Stimulated activated CD4-positive, alpha-beta T cell treated with anti-CD3 and anti-CD28 coated beads, Interleukin-4, amount 100 ng/mL, for 48 hours (primary cell): ENCODE measurements at regions not wholly inside any gene's neighbourhood (a gene's known extent, or its start where the extent isn't known, plus 50 kb on each side); places are given as distances from the start of the nearest gene placed in this dataset.

Experiments
- DNase-seq, 2 donors: peaks; one replicate each; pipeline ENCODE4 v3.0.0-alpha.2; 2020; ENCODE audit warnings: low read depth in 2 of 2

DNA sequence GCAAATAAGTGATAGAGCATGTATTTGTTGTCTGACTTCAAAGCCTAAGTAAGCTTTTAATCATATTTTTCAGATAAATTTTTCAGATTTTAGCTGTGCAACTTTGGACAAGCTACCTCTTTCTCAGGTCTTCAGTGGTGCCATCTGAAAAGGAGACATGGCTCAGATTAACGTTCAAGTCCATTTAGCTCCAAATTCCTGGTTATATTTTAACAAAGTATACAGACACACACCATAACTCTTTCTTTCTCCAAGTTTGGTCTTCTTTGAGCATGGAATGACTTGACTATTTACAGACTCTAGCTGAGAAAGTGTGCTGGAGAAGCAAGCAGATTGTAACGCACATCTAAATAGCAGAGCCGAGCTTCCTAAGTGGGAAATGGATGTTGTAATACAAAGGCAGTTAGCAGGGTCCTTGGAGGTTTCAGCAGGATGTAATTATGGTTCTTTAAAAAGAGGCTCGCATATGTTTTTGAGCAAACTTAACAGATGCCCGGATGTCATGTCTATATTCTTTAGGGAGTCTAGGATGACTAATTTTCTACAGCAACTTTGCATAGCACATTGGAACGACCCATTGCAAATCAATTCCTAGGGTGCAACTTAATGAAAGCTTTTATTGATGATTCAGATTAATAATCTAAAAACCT, 128.1 kb upstream of the E2F8 start:
- DNase-seq, result no peak

DNA sequence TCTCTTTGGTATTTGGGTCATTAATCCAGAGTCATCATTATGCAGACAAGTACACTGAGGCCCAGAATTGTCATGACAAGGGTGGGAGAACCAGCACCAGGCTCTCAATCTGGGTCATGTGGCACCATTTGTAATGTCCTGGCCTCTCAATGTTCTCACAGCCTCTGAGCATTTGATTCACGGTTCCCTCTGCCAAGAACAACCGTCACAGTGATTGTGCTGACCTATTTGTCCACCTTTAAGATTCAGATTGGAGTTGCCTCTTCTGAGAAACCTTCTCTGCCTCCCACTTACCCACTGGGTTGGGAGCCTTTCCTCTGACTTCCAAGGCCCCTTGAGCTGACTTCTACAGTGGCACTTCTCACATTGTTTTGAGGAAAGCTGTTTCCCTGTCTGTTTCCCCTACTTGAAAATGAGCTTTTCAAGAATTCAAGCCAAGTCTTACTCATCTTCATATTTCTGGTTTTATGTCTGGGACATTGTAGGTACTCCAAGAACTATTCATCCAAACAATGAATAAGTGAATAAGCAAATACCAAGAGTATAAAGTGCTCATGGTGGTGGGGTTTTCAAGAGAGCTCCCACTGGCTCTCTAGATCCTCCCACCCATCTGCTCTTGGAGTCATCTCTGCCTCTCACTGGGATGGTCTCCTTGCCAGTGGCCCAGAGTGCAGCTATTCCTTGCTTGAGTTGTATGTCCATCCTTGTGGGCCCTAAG, 126.4 kb upstream of the E2F8 start:
- no peak for DNase-seq

DNA sequence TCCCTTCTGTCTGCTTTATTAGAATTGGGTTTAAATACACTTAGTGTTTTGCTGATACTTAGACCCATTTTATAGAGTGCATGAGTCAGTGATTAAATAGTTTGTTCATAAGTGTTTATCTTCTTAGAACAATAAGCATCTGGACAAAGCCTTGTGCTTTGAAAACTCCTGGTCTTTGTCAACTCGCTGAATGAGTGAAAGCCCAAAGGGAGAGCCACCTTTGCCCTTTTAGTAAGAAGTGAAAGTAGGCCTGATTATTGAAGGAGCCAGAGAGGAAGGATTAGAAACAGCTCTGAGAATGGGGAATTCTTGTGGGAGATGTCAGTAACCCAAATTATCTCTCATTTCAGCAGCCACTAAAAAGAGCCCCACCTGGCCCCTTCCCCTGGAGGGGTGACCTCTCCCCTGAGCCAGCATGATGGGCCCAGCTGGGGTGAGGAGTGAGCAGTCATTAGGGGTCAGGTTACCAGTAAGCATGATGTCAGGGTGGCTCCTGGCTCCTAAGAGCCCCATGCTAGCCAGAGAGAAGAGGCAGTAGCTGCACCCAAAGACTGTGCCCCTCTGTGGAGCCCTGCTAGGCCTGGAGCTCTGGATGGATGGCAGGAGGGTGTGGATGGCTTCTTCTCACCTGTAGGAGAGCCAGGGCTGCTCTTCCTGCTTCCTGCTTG, 125.1 kb upstream of the E2F8 start:
- no peak for DNase-seq

DNA sequence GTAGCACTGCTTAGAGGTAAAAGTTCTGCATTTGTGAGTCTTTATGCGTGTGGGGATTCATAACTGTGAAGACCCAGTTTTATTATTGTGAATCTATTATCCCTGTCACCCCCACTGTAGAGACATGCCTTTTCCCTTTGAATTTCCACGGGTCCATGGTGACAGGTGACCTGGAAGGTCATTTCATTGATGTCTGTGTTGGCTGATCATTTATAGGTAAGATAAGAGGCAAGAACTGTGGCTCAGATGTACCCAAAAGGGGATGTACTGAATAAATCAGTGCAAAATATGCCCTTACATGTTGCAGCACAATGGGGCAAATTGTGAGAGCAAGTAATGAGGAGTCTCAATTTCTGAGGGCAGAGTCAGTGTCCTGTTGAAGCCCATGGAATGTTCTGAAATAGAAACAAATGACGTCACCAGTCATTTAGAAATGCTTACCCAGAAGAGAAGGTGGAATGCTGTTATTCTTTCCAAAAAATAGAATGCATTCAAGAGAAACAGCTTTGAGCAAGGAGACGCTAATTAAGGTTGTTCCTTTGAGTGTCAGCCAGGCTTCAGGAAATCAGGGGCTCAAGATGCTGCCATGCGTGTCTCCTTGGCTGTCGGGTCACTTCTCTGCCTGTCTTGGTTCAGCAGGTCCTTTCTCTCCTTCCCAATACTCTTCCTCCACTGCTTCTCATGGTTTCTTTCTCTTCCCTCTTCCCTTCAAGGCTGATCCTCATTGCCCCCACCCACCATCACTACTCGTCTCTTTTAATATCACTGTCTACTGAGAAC, 118.7 kb upstream of the E2F8 start:
- no peak for DNase-seq

DNA sequence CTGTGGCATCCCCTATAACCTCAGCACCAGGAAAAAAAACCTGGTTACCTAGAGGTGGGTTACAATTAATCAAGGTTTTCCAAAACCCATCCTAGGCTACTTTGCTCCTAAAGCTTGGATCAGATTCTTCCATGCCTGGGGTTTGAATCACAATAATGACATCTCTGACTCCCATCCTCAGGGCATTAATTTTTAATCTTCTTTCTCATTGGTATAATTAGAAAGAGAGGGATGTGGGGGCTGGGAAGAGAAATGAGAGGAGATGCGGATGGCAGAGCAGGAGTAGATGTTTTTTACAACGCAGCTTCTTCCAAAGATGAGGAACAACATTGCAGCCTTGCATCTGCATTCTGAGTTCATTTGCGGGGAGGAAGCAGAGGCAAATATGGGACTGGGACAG, 117.2 kb upstream of the E2F8 start:
- DNase-seq, result no peak

DNA sequence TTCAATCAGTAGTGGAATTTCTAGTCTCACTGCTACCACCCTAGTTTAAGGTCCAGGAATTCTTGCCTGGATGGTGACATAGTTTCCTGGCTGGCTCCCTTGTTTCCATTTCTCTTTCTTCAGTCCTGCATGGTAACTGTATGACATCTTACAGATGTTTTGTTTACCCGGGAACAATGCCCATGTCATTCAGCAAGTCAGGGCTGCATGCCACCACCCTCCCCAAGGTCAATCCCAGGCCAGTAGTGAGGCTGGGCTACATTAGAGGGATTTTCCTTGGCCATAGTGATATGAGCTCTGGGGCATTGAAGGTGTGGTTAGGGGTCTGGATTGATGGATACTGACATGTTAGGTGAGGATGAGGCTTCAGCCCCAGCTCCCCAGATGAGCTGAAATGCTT, 114.9 kb upstream of the E2F8 start:
- no peak for DNase-seq

DNA sequence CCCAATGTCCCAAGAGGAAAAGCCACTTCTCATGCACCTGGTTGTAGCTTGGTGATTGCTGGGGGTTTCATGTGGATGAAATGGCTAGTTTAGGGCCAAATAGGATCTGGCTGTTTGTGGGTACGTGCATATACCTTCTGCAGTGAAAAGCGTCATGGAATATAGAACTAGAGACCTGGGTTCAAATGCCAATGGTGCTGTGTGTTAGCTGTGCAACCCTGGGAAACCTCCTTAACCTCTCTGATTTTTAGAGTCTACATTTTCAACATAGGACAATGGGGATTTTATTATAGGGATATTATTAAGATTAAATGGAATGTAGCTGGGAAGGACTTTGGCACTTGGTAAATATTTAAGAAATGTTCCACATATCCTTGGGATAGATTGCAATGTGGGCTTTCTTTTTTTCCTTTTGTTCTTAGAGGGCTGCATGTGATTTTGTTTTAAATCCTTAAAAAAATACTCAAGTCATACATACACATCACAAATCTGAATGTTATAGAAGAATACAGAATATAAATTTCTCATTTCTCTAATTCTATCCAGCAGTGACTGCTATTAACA, 112.6 kb upstream of the E2F8 start:
- DNase-seq, result no peak

DNA sequence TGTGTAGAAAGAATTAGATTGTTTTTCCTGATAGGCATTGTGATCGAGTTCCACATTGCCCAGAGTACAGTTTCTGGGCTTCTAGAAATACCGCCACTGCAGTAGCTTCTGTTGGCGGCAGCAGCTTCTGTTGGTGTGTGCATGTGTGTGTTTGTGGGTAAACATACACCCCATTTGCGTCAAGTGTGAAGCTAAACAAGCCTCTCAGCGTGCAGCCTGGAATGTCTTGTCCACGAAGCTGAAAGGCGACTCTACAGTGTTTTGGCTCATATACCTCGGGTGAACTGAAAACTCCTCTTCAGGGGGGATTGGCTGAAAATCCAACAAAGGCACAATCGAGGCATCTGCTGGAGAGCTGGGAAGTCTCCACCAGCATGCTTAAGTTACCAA, 112.0 kb upstream of the E2F8 start:
- DNase-seq, result no peak

DNA sequence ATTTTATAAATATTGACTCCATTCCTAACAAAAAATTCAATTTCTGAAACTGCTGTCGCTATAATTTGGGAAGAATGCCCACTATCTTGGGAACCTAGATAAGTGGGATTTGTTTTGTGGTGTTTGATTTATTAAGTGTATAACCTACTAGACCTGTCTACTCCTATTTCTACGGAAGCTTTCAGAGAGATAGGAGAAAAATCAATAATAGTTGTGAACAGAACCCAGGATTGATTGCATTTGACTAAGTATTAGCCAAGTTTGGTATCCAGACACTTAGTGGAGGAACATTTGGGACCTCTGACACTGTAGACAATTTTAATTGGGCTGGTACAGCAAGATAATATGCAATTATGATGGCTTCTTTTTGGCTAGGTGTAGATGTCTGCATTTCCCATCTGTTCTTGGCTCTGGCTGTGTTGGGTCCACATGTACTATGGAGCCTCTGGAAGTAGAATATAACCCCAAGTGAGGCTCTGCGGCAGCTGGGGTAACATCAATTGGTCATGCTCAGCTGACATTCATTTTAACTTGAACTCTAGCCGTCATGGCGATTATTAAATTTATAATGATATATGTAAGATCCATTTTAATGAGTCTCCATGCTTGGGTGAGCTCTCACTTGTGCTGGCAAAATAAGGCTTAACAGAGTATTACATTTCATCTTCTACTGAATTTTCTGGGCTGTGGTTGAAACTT, 111.5 kb upstream of the E2F8 start:
- DNase-seq, result no peak

DNA sequence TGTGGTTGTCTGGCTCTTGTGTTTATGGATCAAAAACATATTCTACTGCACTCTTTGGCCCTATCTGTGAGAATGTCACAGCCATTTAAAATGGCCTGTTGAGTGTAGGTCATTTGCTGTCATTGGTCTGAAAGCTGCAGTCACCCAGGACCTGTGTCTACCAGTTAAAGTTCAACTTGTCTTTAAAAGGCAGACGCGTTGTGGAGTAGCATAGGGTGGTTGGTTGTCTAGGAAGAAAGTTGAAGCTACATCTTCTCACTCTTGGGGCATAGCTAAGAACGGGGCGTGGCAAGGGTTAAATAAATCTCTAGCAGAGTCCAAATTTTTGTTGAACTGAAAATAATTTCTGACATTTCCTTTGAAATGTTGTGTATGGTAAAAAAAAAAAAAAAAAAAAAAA, 110.7 kb upstream of the E2F8 start:
- DNase-seq, result no peak

DNA sequence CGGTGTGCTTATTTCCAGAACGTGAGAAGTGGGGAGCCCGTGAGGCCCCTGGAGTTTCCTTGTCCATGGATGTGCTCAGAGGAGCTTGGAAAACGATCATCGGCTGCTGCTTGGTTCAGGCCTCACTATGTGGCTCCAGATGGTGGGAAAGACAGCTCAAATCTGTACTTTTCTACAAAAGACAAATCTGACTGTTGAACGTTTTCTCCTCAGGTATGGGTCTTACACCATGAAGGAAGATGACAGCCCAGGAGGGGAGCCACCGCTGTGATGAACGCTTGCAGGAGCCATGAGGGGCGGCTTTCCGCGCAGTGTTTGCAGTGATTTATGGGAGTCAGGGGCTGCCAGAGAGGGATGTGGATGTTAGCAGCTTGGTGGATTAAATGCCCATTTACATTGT, 109.4 kb upstream of the E2F8 start:
- DNase-seq, result no peak

DNA sequence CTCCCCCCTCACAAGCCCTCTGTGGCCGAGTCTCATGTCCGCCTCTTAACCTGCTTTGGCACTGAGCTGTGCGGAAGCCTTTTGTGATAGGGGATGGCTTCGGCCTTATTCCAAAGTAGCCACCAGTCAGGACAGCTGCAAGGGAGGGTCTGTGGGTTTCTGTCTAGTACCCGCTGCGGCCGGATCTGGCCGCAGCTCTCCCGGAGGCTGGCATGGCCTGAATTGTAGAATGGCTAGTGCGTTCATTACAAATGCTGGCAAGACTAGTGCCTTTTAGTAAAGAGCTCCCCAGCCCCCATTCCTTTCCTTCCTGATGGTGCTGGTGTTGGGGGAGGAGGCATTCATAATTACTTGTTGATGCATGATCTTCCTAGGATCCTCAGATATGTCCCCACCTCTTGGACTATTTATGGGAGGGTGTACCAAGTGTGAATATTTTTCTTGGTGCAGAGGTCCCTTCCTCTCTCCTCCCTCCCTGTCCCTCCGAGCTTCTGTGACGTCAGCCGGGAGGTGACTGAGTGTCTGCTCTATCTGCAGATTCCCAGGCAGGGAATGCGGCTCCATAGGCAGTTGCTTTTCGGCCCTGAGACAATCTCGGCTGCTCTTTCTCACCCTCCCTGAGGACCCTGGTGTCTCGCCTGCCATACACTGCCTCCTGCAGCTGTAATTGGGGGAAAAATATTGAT, 108.7 kb upstream of the E2F8 start:
- no peak for DNase-seq

DNA sequence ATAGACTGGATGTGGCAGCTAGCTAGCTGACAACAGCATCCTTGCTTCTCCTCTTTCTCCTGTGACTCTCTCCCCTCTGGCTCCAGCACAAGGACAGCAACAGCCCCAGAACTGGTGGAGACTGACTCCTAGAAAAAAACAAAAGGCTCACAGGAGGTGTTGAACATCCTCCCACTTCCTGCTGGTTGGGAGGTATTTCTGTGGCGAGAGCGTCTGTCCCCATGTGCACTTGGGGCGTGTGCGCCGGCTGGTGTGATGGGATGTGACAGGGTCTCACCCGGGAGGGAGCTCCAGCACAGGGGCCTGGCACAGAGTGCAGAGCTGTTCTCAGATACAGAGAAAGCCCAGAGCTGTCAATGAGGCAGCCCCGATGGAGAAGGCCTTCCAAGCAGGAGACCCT, 107.2 kb upstream of the E2F8 start:
- DNase-seq, result no peak

DNA sequence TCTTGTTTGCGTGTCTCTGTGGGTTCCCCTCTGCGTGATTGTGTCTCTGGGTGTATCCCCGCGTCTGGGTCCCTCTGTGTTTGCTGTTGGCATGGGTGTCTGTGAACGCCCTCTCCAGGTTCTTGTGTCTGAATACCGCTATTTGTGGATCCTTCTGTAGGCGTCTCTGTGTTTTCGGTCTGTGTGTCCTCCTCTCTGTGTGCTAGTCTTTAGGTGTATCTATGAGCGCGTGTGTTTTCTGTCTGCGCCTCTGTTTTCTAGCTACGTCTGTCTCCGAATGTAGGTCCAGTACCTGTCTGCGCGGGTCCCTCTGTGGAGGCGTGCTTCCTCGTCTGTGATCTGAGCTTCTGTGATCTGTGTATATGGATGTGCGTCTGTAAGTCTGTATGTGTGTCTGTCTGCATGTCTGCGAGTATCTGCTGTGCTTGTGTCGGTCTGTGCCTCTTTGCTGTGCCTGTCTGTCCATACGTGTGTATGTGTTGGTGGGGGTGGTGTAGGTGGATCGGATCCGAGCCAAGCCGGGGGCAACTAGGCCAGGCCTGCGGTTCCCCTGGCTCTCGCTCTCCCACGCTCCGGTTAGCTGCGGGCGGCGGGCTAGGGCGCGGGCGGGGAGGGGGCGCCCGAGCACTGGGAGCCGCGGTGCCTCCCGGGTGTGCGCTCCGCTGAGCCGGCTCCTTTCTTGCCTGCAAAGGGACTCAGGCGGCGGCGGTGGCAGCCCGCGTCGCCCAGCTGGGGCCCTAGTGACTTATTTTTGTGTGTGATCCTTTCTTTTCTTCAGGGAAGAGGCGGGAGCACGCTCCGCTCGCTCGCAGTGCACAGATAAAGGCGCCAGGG, 105.3 kb upstream of the E2F8 start:
- no peak for DNase-seq

DNA sequence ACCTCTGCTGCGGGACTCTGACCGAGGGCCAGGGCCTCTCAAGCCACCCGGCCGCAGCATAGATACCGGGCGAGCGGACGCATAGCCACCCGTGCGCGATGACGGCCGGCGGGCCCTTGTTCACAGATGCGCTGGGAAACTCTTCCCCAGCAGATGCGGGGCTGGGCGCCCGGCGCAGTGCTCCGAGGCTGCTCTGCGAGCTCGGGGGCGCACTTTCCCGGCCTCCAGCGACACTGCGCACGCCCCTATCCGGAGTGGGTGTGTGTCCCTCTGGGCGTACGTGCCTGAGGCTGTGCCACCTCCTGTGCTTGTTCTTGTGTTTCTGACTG, 104.7 kb upstream of the E2F8 start:
- DNase-seq, result no peak

DNA sequence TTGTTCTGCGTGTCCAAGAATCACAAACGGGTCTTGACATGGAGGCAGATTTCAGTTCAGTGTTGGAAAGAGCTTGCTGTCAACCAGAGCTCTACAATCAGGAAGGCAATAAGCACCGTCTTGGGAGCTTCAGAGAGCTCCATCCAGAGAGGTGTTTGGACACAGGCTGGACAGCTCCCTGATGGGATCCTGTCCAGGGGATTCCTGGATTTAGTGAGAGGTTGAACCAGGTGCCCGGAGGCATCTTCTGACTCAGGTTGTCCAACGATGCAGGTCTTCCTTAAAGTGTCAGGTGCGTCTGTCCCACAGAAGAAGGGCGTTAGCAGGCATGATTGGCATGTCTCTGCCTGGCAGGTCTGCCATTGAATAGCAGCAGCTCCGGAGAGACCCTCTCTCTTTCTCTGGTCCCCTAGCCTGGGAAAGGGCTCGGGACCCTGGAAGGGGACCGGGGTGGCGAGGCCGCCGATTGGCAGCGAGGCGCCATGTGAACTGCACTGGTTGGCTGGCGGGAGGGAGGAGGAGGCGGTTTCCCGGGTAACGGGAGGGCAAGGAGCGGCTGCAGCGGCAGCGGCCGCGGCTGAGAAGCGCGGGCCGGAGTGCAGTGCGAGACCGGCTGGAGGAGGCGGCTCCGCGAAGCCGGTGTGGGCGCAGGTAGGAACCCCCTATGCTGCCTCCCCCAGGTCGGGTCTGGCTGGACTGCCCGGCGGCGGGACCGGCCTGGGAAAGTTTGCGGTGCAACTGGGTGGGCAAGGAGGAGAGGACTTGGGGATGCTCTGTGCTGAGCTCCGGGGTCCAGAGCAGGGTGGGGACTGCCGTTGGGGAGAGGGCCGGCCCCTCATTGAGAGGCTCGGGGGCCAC, 104.1 kb upstream of the E2F8 start:
- DNase-seq, result no peak

DNA sequence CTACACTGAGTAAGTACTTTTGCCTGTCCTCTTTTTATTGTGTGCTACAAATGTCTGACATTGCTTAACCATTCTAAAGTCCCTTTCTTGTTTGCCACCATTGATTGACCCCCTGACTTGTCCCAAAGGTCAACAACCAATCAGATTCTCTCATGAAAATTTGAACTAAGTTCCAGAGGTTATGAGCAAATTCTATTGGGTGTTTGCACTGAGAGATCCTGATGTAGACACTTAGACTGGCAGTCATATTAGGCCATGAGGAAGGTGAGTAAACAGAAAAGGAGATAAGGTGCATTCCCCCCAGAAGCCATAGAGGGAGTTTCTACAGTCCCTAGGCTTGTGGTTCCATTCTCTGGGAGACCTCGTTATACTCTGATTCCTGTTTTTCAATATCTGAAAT, 101.3 kb upstream of the E2F8 start:
- no peak for DNase-seq

DNA sequence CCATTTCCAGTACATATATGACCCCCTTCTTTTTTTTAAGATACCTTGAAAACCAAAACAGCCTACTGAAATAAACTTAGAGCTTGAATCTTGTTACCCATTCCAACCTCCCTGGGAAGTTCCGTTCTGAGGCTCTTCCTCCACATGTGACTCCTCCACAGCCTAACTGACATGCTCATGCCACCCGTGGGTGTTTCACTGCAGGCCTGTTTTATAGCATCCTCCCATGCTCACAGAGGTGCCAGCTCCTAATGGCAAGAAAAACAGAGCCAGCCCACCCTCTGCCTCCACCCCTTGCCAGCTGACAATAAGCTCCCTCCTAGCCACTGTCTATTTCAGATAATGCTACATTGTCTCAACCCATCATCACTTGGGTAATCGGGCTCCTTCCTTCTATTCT, 97.6 kb upstream of the E2F8 start:
- DNase-seq, result no peak

DNA sequence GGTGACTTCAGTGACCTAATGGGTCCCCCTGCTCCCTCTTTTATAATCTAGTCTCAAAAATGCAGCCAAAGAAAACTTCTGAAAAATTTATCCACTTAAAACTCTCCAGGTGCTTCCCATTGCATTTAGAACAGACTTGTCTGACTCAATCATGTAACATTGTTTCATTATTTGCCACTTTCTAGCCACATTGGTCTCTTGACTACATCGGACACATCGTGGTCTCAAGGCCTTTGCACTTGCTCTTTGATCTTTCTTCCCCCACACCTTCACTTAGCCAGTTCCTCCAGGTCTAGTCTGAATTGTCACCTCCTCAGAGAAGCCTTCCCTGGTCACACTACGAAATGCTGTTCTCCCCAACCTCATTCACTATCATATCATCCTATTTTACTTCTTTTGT, 97.0 kb upstream of the E2F8 start:
- no peak for DNase-seq
